Fibroblast of lung (primary cell): ENCODE measurements at regions not wholly inside any gene's neighbourhood (a gene's known extent, or its start where the extent isn't known, plus 50 kb on each side); places are given as distances from the start of the nearest gene placed in this dataset.

ENCODE experiments used
- DNase-seq, 2 donors: peaks; one replicate each; pipeline versions ENCODE4 v3.0.0 to v3.0.0-alpha.2; 2010; ENCODE audit warnings: low read depth in 2 of 2
- H2AFZ ChIP-seq: 2 replicates; pipeline ENCODE4 v1.5.1; 2012; ENCODE audit warnings: low read length, control low read depth, inconsistent platforms
- H3K27ac ChIP-seq: 2 replicates; pipeline ENCODE4 v1.5.1; 2011; ENCODE audit warnings: low read length, control low read depth; ENCODE audit not compliant: insufficient read depth
- H3K27me3 ChIP-seq: 2 replicates; pipeline ENCODE4 v1.5.1; 2011; ENCODE audit warnings: mild to moderate bottlenecking, low read length; ENCODE audit not compliant: control insufficient read depth, insufficient read depth
- H3K36me3 ChIP-seq: 2 replicates; pipeline ENCODE4 v1.5.1; 2011; ENCODE audit warnings: low read length; ENCODE audit not compliant: control insufficient read depth, insufficient read depth
- H3K4me1 ChIP-seq: 2 replicates; pipeline ENCODE4 v1.5.1; 2011; ENCODE audit warnings: low read length; ENCODE audit not compliant: control insufficient read depth, insufficient read depth; ENCODE audit errors: extremely low read depth
- H3K4me2 ChIP-seq: 2 replicates; pipeline ENCODE4 v1.5.1; 2011; ENCODE audit warnings: low read length, control low read depth; ENCODE audit not compliant: insufficient read depth; ENCODE audit errors: extremely low read depth
- H3K4me3 ChIP-seq, 4 experiments: fragments of 200-600 bp in 1 of 4; sonication (generic) in 1 of 4; replicated peaks in 1 of 4; 2 replicates each; pipeline ENCODE4 v1.5.1; 2011 to 2016; ENCODE audit warnings: low read length in 4 of 4, low read depth in 3 of 4, mild to moderate bottlenecking in 3 of 4, control low read depth in 2 of 4, inconsistent platforms in 1 of 4, mixed read lengths in 1 of 4; ENCODE audit not compliant: insufficient read depth in 1 of 4; ENCODE audit errors: control extremely low read depth in 1 of 4
- H3K79me2 ChIP-seq: 2 replicates; pipeline ENCODE4 v1.5.1; 2012; ENCODE audit warnings: mild to moderate bottlenecking, low read length, inconsistent platforms; ENCODE audit not compliant: control insufficient read depth, insufficient read depth
- H3K9ac ChIP-seq: 2 replicates; pipeline ENCODE4 v1.5.1; 2011; ENCODE audit warnings: mild to moderate bottlenecking, low read length, control low read depth; ENCODE audit not compliant: insufficient read depth
- H3K9me3 ChIP-seq: 2 replicates; pipeline ENCODE4 v1.5.1; 2012; ENCODE audit warnings: low read depth, low read length; ENCODE audit not compliant: control insufficient read depth, insufficient read depth
- H4K20me1 ChIP-seq: 2 replicates; pipeline ENCODE4 v1.5.1; 2011; ENCODE audit warnings: low read length; ENCODE audit not compliant: control insufficient read depth, insufficient read depth; ENCODE audit errors: extremely low read depth
- EZH2 ChIP-seq: IDR thresholded peaks from 2 replicates; pipeline ENCODE4 v1.5.1; 2012; ENCODE audit warnings: low read length, control low read depth, mild to moderate bottlenecking; ENCODE audit errors: missing control alignments
- TF ChIP-seq, protein P1 (sequence below), 2 donors: IDR thresholded peaks in 1 of 2; conservative IDR thresholded peaks in 1 of 2; 1 replicate in 1 of 2; 2 replicates in 1 of 2; pipeline ENCODE4 v1.5.1; 2011 to 2012; ENCODE audit warnings: low read length in 2 of 2, control low read depth in 1 of 2, inconsistent platforms in 1 of 2, low read depth in 1 of 2, mild to moderate bottlenecking in 1 of 2

DNA sequence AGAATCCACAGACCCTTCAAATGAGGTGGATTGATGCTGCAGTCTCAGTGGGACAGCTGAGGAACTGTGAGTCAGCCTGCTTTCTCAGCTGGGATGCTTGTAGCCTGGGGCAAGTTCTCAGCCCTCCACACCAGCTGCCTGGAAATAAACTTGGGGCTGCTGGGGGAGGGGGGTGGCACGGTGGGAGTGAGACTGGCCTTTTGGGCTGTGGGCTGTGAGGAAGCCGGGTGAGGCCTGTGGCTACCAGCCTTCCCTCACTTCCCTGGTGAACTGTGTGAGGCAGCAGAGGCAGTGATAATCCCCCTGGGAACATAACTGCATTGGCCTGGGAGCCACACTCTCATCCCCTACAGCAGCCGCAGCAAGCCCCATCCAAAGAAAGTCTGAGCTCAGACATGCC lies 114.5 kb upstream of the GUCY1A1 start:
- Histone ChIP-seq H2AFZ (no peak overlapping the region), H4K20me1 (no peaks in the 10 kb centered on the region), H3K9ac (no peak overlapping the region), H3K36me3 (no peaks in the 10 kb centered on the region), H3K27me3 (no peaks in the 10 kb centered on the region), H3K27ac (no peak overlapping the region), H3K4me2 (no peak overlapping the region), H3K4me1 (no peaks in the 10 kb centered on the region), H3K79me2 (no peaks in the 10 kb centered on the region), H3K4me3 (no peak overlapping the region), H3K9me3 (no peaks in the 10 kb centered on the region)
- no peak for TF ChIP-seq EZH2
- TF ChIP-seq, protein P1, sequence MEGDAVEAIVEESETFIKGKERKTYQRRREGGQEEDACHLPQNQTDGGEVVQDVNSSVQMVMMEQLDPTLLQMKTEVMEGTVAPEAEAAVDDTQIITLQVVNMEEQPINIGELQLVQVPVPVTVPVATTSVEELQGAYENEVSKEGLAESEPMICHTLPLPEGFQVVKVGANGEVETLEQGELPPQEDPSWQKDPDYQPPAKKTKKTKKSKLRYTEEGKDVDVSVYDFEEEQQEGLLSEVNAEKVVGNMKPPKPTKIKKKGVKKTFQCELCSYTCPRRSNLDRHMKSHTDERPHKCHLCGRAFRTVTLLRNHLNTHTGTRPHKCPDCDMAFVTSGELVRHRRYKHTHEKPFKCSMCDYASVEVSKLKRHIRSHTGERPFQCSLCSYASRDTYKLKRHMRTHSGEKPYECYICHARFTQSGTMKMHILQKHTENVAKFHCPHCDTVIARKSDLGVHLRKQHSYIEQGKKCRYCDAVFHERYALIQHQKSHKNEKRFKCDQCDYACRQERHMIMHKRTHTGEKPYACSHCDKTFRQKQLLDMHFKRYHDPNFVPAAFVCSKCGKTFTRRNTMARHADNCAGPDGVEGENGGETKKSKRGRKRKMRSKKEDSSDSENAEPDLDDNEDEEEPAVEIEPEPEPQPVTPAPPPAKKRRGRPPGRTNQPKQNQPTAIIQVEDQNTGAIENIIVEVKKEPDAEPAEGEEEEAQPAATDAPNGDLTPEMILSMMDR (conservative IDR thresholded peaks at IDR 0.05 in 1 of 2, IDR thresholded peaks at IDR 0.05 in 1 of 2; ENCODE audit: low read depth in 1 of 2, low read length in 2 of 2) = no peak
- peak in 1 of 2 donors; percentile 32 for DNase-seq

DNA sequence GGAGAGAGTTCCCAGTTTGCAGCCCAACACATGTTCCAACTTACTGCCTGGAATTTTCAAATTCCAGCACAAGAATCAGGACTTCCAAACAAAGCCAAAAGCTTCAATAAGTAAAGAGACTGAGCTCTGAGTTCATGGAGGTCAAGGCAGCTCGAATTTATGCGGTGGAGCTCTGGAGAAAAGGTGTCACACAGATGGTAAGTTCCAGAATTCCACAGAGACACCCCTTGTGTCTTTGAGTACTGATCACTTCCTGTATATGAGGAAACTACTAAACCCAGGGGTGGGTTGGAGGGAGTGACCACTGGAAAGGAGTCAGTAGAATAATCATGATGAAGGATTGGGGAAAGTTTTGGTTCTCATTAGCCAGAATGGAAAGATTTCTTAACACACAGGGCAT lies 118.5 kb upstream of the GUCY1A1 start:
- TF ChIP-seq, protein P1 (conservative IDR thresholded peaks at IDR 0.05 in 1 of 2, IDR thresholded peaks at IDR 0.05 in 1 of 2; ENCODE audit: low read depth in 1 of 2, low read length in 2 of 2) = no peak
- no peak for TF ChIP-seq EZH2
- Histone ChIP-seq H3K36me3 (no peaks in the 10 kb centered on the region), H2AFZ (peak overlapping the region; percentile 43), H3K27ac (no peak overlapping the region), H3K4me1 (no peaks in the 10 kb centered on the region), H3K79me2 (no peaks in the 10 kb centered on the region), H3K27me3 (no peaks in the 10 kb centered on the region), H3K9me3 (no peaks in the 10 kb centered on the region), H3K4me2 (no peak overlapping the region), H4K20me1 (no peaks in the 10 kb centered on the region), H3K9ac (no peak overlapping the region), H3K4me3 (no peak overlapping the region)
- peak in 1 of 2 donors; percentile 25 for DNase-seq

DNA sequence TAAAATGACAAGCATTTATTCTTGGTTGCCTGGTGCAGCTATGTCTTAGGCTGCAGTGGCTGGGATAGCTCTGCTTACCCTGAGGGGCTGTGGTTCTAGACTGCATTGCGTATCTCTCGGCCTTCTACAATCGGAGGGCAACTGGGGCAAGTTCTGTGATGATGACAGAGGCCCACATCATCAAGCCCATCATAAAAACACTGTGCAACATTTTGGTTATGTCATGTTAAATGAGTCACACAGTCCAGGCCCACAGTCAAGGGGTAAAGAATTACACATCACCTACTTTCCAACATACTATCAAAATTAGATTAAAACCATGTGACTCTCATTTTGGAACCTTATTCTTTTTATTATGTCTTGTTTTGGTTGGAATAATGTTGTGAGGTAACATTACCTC lies 120.2 kb upstream of the GUCY1A1 start:
- no peak overlapping the region for H2AFZ ChIP-seq
- no peak for DNase-seq
- no peak overlapping the region for H3K27ac ChIP-seq
- H3K79me2 ChIP-seq = no peaks in the 10 kb centered on the region
- no peak overlapping the region for H3K4me3 ChIP-seq
- TF ChIP-seq EZH2 = no peak
- TF ChIP-seq, protein P1 (conservative IDR thresholded peaks at IDR 0.05 in 1 of 2, IDR thresholded peaks at IDR 0.05 in 1 of 2; ENCODE audit: low read depth in 1 of 2, low read length in 2 of 2) = no peak
- H3K9me3 ChIP-seq = no peaks in the 10 kb centered on the region
- no peaks in the 10 kb centered on the region for H3K4me1 ChIP-seq
- H4K20me1 ChIP-seq = no peaks in the 10 kb centered on the region
- no peak overlapping the region for H3K4me2 ChIP-seq
- H3K36me3 ChIP-seq = no peaks in the 10 kb centered on the region
- H3K27me3 ChIP-seq = no peaks in the 10 kb centered on the region
- H3K9ac ChIP-seq = no peak overlapping the region
